GM12878 (cell line): ENCODE measurements at regions not wholly inside any gene's neighbourhood (a gene's known extent, or its start where the extent isn't known, plus 50 kb on each side); places are given as distances from the start of the nearest gene placed in this dataset.

Source experiments
- ATAC-seq: fragments of 200-7000 bp; cut with Tn5 transposase; 3 replicates; pipeline ENCODE4 v1.9.1; 2020; ENCODE audit warnings: mild to moderate bottlenecking, moderate library complexity
- BruUV-seq: library from RNA; stranded (reverse); fragments of 400-500 nt; replicated peaks from 2 replicates; lab custom pipeline; 2021; lab: Mats Ljungman, UMichigan
- CTCF ChIA-PET: fragments of 300-600 bp; sonication (Branson Sonifier 250); formaldehyde crosslinking; extraction: SDS; loops from one replicate; lab custom pipeline; 2021; ENCODE audit warnings: inconsistent platforms; lab: Yijun Ruan, JAX
- POLR2A ChIA-PET: fragments of 350-600 bp; formaldehyde crosslinking; extraction: SDS; loops from one replicate; lab custom pipeline; 2021; ENCODE audit warnings: inconsistent platforms; lab: Charles Lee
- RAD21 ChIA-PET: fragments of 300-600 bp; sonication (Branson Sonifier 250); formaldehyde crosslinking; loops from one replicate; lab custom pipeline; 2023; ENCODE audit warnings: antibody characterized with exemption; ENCODE audit not compliant: unreplicated experiment; lab: Charles Lee
- SMC1A ChIA-PET: fragments of 300-600 bp; sonication (Branson Sonifier 250); formaldehyde crosslinking; loops from one replicate; lab custom pipeline; 2023; ENCODE audit not compliant: unreplicated experiment, uncharacterized antibody; lab: Charles Lee
- DNase-seq: peaks from one replicate; pipeline ENCODE4 v3.0.0-alpha.2; 2011; ENCODE audit warnings: low read depth, low spot score
- FAIRE-seq: peaks from 3 replicates; lab custom pipeline; 2011; peaks lifted over from hg19 to GRCh38; lab: Jason Lieb, UNC
- H2AFZ ChIP-seq: 2 replicates; pipeline ENCODE4 v1.6.0; 2011; ENCODE audit warnings: low read depth, low read length, control low read depth; ENCODE audit not compliant: control insufficient read depth
- H3K27ac ChIP-seq: 2 replicates; pipeline ENCODE4 v1.5.1; 2011; ENCODE audit warnings: control low read depth; ENCODE audit not compliant: control insufficient read depth, insufficient read depth
- H3K27me3 ChIP-seq, 2 experiments: replicated peaks in 1 of 2; 2 replicates each; pipeline versions ENCODE4 v1.6.0 to v1.6.1; 2011; ENCODE audit warnings: low read length in 1 of 2; ENCODE audit not compliant: control insufficient read depth in 2 of 2, insufficient read depth in 2 of 2
- H3K36me3 ChIP-seq, 2 experiments: 2 replicates each; pipeline ENCODE4 v1.5.1; 2011; ENCODE audit warnings: low read length in 1 of 2; ENCODE audit not compliant: control insufficient read depth in 2 of 2, insufficient read depth in 2 of 2
- H3K4me1 ChIP-seq: 2 replicates; pipeline ENCODE4 v1.6.1; 2011; ENCODE audit warnings: mild to moderate bottlenecking, low read length, moderate library complexity, mixed read lengths; ENCODE audit not compliant: control insufficient read depth, insufficient read depth
- H3K4me2 ChIP-seq: 2 replicates; pipeline ENCODE4 v1.6.0; 2011; ENCODE audit warnings: control low read depth; ENCODE audit not compliant: control insufficient read depth, insufficient read depth
- H3K4me3 ChIP-seq: fragments of 200-600 bp; sonication (generic); 2 replicates; pipeline ENCODE4 v1.5.1; 2016
- H3K79me2 ChIP-seq: 2 replicates; pipeline ENCODE4 v1.6.0; 2011; ENCODE audit warnings: low read length; ENCODE audit not compliant: control insufficient read depth, insufficient read depth
- H3K9ac ChIP-seq: 2 replicates; pipeline ENCODE4 v1.8.0; 2011; ENCODE audit warnings: low read length, control low read depth, mixed read lengths; ENCODE audit not compliant: control insufficient read depth, insufficient read depth
- H3K9me3 ChIP-seq: replicated peaks from 3 replicates; pipeline ENCODE4 v1.5.1; 2011; ENCODE audit warnings: mild to moderate bottlenecking, low read length; ENCODE audit not compliant: control insufficient read depth, insufficient read depth
- H4K20me1 ChIP-seq: 2 replicates; pipeline ENCODE4 v1.6.0; 2011; ENCODE audit not compliant: control insufficient read depth, insufficient read depth
- CEBPZ ChIP-seq: fragments of 150-350 bp; IDR thresholded peaks from 2 replicates; pipeline ENCODE4 v1.6.1; 2016; ENCODE audit warnings: low read depth, low read length
- HCFC1 ChIP-seq: fragments of 150-350 bp; IDR thresholded peaks from 2 replicates; pipeline ENCODE4 v1.6.1; 2014; ENCODE audit warnings: low read length
- KLF5 ChIP-seq: fragments of 450-650 bp; IDR thresholded peaks from 2 replicates; pipeline ENCODE4 v1.6.1; 2014; ENCODE audit warnings: mild to moderate bottlenecking; ENCODE audit not compliant: partially characterized antibody
- RBBP5 ChIP-seq: fragments of 200-600 bp; sonication (generic); conservative IDR thresholded peaks from 2 replicates; pipeline ENCODE4 v1.6.1; 2016
- RFX5 ChIP-seq: IDR thresholded peaks from 2 replicates; pipeline ENCODE4 v1.6.1; 2011; ENCODE audit warnings: low read depth, low read length, improper control_type of control experiment
- SIX5 ChIP-seq: IDR thresholded peaks from 2 replicates; pipeline ENCODE4 v1.6.1; 2011; ENCODE audit warnings: mild to moderate bottlenecking, low read depth, low read length, moderate library complexity; ENCODE audit not compliant: severe bottlenecking
- SUZ12 ChIP-seq: fragments of 200-600 bp; sonication (generic); IDR thresholded peaks from one replicate; pipeline ENCODE4 v1.6.1; 2018; ENCODE audit warnings: antibody characterized with exemption, mild to moderate bottlenecking; ENCODE audit not compliant: unreplicated experiment
- TARDBP ChIP-seq: IDR thresholded peaks from 2 replicates; pipeline ENCODE4 v1.6.1; 2016; ENCODE audit warnings: borderline replicate concordance
- ZBTB40 ChIP-seq: fragments of 450-650 bp; IDR thresholded peaks from 2 replicates; pipeline ENCODE4 v1.6.1; 2016; ENCODE audit warnings: mild to moderate bottlenecking, moderate library complexity, borderline replicate concordance
- ZNF384 ChIP-seq: IDR thresholded peaks from 2 replicates; pipeline ENCODE4 v1.6.1; 2012; ENCODE audit warnings: low read depth, mild to moderate bottlenecking, low read length, improper control_type of control experiment, borderline replicate concordance
- in situ Hi-C: fragments of 300-500 bp; cut with MboI; formaldehyde crosslinking; loops from 9 replicates; pipeline ENCODE4 v1.14.3; 2018; ENCODE audit warnings: mixed read lengths
- intact Hi-C: fragments of 100-400 bp; cut with micrococcal nuclease; formaldehyde crosslinking; loops from one replicate; pipeline ENCODE4 v1.14.2; 2022; ENCODE audit not compliant: unreplicated experiment

- no peak overlapping the region for H3K4me3 ChIP-seq
- no peak overlapping the region for H2AFZ ChIP-seq
- no peaks in the 10 kb centered on the region for H4K20me1 ChIP-seq
- ChIA-PET POLR2A (no interaction called here), RAD21 (no interaction called here), CTCF (no interaction called here), SMC1A (no interaction called here)
- DNase-seq (no peak), ATAC-seq (no peak), FAIRE-seq (no peak)
- H3K4me1 ChIP-seq, result no peaks in the 10 kb centered on the region
- H3K9ac ChIP-seq, result no peak overlapping the region
- intact Hi-C loops (no loop called here), in situ Hi-C loops (no loop called here)
- H3K9me3 ChIP-seq, result no peaks in the 10 kb centered on the region
- BruUV-seq, result no TSS peak
- TF ChIP-seq HCFC1, result no peak
- no peak for TF ChIP-seq CEBPZ
- no peak for TF ChIP-seq ZBTB40
- no peak for TF ChIP-seq RFX5
- no peak for TF ChIP-seq SUZ12
- TF ChIP-seq RBBP5, result no peak
- TF ChIP-seq KLF5, result no peak
- no peak for TF ChIP-seq SIX5
- no peak for TF ChIP-seq ZNF384
- TF ChIP-seq TARDBP, result no peak
- H3K27me3 ChIP-seq, result no peaks in the 10 kb centered on the region
- no peak overlapping the region for H3K4me2 ChIP-seq
- no peaks in the 10 kb centered on the region for H3K79me2 ChIP-seq
- no peaks in the 10 kb centered on the region for H3K36me3 ChIP-seq
- no peak overlapping the region for H3K27ac ChIP-seq
Measured at GRCh38 chr11:91796999-91797398, 427.6 kb upstream of the FAT3 start.
